ENCODE measurements at regions not wholly inside any gene's neighbourhood (a gene's known extent, or its start where the extent isn't known, plus 50 kb on each side); places are given as distances from the start of the nearest gene placed in this dataset.

GRCh38 chr5:36373527-36374086, 71.9 kb upstream of the RANBP3L start:
- TF ChIP-seq CTCF (IDR thresholded peaks at IDR 0.05; ENCODE audit: low read depth, low read length, poor library complexity, severe bottlenecking) (no peak), EZH2phosphoT487 (IDR thresholded peaks at IDR 0.05; ENCODE audit: borderline replicate concordance, low read length) (no peak)

Data from DOHH2 (cell line).